Epithelial cell of proximal tubule (primary cell): ENCODE measurements at regions not wholly inside any gene's neighbourhood (a gene's known extent, or its start where the extent isn't known, plus 50 kb on each side); places are given as distances from the start of the nearest gene placed in this dataset.

Experiments used
- DNase-seq: peaks from one replicate; pipeline ENCODE4 v3.0.0-alpha.2; 2011; ENCODE audit warnings: low read depth
- H3K4me3 ChIP-seq: 2 replicates; pipeline ENCODE4 v1.5.1; 2011; ENCODE audit warnings: low read depth, mild to moderate bottlenecking, low read length
- TF ChIP-seq, protein P1 (sequence below): conservative IDR thresholded peaks from 2 replicates; pipeline ENCODE4 v1.5.1; 2012; ENCODE audit warnings: low read depth, mild to moderate bottlenecking, low read length

- TF ChIP-seq, protein P1, sequence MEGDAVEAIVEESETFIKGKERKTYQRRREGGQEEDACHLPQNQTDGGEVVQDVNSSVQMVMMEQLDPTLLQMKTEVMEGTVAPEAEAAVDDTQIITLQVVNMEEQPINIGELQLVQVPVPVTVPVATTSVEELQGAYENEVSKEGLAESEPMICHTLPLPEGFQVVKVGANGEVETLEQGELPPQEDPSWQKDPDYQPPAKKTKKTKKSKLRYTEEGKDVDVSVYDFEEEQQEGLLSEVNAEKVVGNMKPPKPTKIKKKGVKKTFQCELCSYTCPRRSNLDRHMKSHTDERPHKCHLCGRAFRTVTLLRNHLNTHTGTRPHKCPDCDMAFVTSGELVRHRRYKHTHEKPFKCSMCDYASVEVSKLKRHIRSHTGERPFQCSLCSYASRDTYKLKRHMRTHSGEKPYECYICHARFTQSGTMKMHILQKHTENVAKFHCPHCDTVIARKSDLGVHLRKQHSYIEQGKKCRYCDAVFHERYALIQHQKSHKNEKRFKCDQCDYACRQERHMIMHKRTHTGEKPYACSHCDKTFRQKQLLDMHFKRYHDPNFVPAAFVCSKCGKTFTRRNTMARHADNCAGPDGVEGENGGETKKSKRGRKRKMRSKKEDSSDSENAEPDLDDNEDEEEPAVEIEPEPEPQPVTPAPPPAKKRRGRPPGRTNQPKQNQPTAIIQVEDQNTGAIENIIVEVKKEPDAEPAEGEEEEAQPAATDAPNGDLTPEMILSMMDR, result no peak
- H3K4me3 ChIP-seq, result no peak overlapping the region
- DNase-seq, result no peak
Observed at GRCh38 chr12:111048991-111049390, 128.6 kb upstream of the MYL2 start.

DNA sequence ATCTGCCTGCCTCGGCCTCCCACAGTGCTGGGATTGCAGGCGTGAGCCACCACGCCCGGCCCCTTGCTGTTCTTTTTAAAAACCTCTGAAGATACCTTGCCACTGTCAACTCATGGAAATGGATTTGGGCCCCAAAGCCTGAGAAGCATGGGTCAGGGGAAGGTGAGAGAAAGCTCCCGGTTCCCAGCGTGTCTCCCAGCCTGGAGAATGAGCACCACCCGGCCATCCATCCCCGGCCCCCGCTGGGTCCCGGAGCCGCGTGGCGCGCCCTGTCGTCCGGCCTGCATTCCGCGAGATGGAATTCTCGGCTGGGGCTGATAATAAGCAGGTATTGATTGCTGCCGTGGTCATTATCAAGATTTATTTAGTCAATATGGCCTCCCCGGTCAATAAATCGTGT lies 126.5 kb upstream of the MYL2 start:
- no peak for DNase-seq
- no peak overlapping the region for H3K4me3 ChIP-seq
- TF ChIP-seq, protein P1, result no peak

DNA sequence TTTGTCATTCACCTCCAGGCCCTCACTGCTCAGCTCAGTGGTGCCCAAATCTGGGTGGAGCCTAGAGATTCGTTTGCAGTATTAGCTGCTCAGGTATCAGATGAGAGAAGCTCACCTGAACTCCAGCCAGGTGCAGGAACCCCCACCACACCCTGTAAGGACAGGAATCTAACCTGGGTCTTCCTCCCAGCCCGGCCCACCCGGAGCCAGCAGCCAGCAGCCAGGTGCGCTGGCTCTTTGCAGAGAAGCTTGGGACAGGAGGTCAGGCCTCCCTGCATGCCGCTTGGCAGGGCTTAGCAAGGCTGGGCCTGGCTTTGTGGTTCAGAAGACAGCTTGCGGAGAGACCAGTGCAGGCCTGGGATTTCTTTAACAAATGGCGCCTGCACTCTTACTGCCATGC lies 125.6 kb upstream of the MYL2 start:
- TF ChIP-seq, protein P1, result no peak
- H3K4me3 ChIP-seq, result no peak overlapping the region

DNA sequence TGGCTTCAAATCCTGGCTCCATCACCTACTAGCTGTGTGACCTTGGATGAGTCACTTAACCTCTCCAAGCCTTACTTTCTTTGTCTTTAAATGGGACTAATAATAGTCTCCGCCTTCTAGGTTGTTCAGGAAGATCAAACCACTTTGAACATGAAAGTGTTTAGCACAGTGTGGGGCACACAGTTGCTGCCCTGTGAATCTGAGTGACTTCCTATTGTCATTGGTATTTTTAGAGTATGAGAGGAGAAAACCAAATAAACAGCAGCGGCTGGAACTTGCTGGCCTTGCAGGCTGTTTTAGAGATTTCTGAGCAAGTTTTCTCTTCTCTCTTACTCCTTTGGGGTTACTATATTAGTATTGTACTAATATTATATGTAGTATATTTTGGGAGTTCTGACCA lies 120.7 kb upstream of the MYL2 start:
- DNase-seq, result no peak
- no peak overlapping the region for H3K4me3 ChIP-seq
- TF ChIP-seq, protein P1, result no peak

More for the DNA sequence above, 125.6 kb upstream of the MYL2 start:
- no peak for DNase-seq

- no peak for DNase-seq
- TF ChIP-seq, protein P1, result no peak
- H3K4me3 ChIP-seq, result no peak overlapping the region
Observed at GRCh38 chr12:111040690-111041089, 120.3 kb upstream of the MYL2 start.

DNA sequence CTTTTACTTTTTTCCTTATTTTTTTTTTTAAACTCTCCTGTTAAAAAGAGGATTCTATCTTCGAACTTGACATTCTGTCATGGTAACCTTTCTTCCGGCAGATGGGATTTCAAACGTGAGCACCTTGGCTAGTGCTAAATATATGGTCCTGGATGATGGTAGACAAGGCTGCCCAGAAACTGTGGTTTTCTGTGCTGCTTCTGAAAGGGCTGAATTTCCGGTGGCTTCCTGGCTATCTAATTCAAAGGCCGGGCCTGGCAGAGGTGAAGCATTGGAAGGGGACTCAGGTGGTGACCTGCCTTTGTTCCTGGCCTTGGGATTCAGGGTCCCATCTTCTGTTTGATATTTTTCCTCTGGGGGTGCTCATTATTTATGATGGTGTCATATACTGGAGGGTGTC lies 118.6 kb upstream of the MYL2 start:
- H3K4me3 ChIP-seq, result no peak overlapping the region
- TF ChIP-seq, protein P1, result no peak
- no peak for DNase-seq

DNA sequence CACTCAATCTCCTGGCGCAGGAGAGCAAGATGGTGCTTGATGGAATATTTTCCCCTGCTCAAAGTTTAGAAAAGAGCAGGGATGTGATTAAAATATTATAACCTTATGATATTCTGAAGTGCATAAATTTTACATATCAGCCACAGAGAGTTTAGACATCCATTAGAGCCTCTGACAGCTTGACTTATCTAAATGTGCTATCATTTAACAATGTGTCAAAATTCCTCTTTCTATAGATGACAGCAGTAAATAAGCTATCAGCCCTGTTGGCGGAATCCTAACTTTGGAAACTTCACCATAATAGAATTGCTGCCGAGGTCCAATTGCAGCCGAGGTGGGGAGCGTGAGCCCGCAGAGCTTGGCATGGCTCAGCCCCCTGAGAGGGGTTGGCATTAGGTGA lies 117.7 kb upstream of the MYL2 start:
- DNase-seq, result no peak
- H3K4me3 ChIP-seq, result no peak overlapping the region
- TF ChIP-seq, protein P1, result no peak
